ENCODE measurements at regions not wholly inside any gene's neighbourhood (a gene's known extent, or its start where the extent isn't known, plus 50 kb on each side); places are given as distances from the start of the nearest gene placed in this dataset.

DNA sequence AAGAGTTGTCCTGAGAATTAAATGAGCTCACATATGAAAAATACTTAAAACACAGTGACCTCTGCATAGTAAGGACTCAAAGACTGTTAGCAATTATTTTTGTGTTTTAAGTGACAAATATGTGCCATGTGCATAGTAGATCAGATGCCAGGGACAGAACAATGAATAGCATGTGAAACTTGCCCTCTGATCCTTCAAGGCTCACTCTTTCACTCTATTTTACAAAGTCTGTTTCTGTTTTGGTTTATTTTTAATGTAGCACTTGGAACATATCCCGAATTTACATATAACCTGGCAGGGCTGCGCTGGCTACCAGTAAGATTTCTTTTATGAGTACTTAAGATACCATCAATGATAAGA lies 135.5 kb upstream of the TNFAIP3 start (continued):
- TF ChIP-seq, protein P1, sequence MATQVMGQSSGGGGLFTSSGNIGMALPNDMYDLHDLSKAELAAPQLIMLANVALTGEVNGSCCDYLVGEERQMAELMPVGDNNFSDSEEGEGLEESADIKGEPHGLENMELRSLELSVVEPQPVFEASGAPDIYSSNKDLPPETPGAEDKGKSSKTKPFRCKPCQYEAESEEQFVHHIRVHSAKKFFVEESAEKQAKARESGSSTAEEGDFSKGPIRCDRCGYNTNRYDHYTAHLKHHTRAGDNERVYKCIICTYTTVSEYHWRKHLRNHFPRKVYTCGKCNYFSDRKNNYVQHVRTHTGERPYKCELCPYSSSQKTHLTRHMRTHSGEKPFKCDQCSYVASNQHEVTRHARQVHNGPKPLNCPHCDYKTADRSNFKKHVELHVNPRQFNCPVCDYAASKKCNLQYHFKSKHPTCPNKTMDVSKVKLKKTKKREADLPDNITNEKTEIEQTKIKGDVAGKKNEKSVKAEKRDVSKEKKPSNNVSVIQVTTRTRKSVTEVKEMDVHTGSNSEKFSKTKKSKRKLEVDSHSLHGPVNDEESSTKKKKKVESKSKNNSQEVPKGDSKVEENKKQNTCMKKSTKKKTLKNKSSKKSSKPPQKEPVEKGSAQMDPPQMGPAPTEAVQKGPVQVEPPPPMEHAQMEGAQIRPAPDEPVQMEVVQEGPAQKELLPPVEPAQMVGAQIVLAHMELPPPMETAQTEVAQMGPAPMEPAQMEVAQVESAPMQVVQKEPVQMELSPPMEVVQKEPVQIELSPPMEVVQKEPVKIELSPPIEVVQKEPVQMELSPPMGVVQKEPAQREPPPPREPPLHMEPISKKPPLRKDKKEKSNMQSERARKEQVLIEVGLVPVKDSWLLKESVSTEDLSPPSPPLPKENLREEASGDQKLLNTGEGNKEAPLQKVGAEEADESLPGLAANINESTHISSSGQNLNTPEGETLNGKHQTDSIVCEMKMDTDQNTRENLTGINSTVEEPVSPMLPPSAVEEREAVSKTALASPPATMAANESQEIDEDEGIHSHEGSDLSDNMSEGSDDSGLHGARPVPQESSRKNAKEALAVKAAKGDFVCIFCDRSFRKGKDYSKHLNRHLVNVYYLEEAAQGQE (IDR thresholded peaks at IDR 0.05; ENCODE audit: low read depth, low read length), result no peak
- TF ChIP-seq NRF1 (IDR thresholded peaks at IDR 0.05; ENCODE audit: low read depth, low read length), result no peak
- TF ChIP-seq FOSL2 (IDR thresholded peaks at IDR 0.05; ENCODE audit: borderline replicate concordance, low read depth), result no peak
- TF ChIP-seq, protein P2, sequence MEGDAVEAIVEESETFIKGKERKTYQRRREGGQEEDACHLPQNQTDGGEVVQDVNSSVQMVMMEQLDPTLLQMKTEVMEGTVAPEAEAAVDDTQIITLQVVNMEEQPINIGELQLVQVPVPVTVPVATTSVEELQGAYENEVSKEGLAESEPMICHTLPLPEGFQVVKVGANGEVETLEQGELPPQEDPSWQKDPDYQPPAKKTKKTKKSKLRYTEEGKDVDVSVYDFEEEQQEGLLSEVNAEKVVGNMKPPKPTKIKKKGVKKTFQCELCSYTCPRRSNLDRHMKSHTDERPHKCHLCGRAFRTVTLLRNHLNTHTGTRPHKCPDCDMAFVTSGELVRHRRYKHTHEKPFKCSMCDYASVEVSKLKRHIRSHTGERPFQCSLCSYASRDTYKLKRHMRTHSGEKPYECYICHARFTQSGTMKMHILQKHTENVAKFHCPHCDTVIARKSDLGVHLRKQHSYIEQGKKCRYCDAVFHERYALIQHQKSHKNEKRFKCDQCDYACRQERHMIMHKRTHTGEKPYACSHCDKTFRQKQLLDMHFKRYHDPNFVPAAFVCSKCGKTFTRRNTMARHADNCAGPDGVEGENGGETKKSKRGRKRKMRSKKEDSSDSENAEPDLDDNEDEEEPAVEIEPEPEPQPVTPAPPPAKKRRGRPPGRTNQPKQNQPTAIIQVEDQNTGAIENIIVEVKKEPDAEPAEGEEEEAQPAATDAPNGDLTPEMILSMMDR (IDR thresholded peaks at IDR 0.05), result no peak

DNA sequence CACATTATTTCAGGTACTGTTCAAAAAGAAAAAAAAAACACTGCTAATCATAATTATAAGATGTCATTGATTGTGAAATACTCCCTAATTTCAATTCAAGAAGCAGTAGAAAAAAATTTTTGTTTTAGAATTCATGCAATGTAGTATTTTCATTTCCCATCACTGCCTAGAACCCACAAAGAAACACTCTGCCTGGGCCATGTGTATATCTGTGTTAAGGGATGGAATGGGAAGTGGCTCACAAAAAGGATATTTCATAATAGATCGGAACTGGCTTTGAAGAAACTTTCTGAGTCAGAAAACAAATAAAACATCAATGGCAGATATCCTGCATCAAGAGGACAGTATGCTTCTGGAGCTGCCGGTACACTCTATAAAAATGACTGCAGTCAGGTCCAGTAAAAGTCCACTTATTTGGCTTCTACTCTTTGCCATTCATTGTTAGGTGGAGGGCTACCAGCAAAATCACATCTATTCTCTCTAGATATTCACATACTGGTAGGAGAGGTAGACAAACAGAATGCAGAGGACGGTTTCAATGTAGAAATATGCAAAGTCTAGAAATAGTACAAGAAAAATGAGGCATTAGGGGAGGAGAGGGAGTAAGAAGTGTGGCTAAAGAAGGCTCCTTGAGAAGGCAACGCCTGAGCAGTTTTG lies 135.0 kb upstream of the TNFAIP3 start:
- H3K27ac ChIP-seq (ENCODE audit: low read depth in 2 of 2, low read length in 1 of 2), result no peak overlapping the region
- ChIA-PET POLR2A (no interaction called here), CTCF (no interaction called here)
- no peak for DNase-seq
- no peak overlapping the region for H2AFZ ChIP-seq (ENCODE audit: low read depth)
- no peaks in the 10 kb centered on the region for H3K9me2 ChIP-seq
- no peak overlapping the region for H3K4me3 ChIP-seq (ENCODE audit: low read depth in 2 of 2, low read length in 1 of 2)
- no peaks in the 10 kb centered on the region for H4K20me1 ChIP-seq (ENCODE audit: insufficient read depth)
- no peak overlapping the region for H3K9ac ChIP-seq
- no peaks in the 10 kb centered on the region for H3F3A ChIP-seq (replicated peaks; ENCODE audit: insufficient read depth)
- H3K27me3 ChIP-seq (ENCODE audit: insufficient read depth), result no peaks in the 10 kb centered on the region; the same call in 1 of the 2 replicates
- H3K4me1 ChIP-seq (ENCODE audit: control insufficient read depth in 1 of 2, insufficient read depth in 2 of 2, low read depth in 1 of 2, low read length in 1 of 2), result no peaks in the 10 kb centered on the region
- 8% methylated on average over 4 of the region's 4 CpGs for WGBS (ENCODE audit: low lambda C conversion rate)
- H3K36me3 ChIP-seq (replicated peaks in 1 of 2; ENCODE audit: control insufficient read depth in 1 of 2, insufficient read depth in 2 of 2, low read length in 1 of 2), result no peaks in the 10 kb centered on the region
- TF ChIP-seq GABPA (IDR thresholded peaks at IDR 0.05; ENCODE audit: low read depth) (no peak), TAF1 (IDR thresholded peaks at IDR 0.05; ENCODE audit: borderline replicate concordance, low read depth, low read length) (no peak), ELF1 (IDR thresholded peaks at IDR 0.05) (no peak)
- H3K9me3 ChIP-seq, result no peaks in the 10 kb centered on the region
- H3K79me2 ChIP-seq (ENCODE audit: insufficient read depth), result no peaks in the 10 kb centered on the region
- no peak overlapping the region for H3K4me2 ChIP-seq

DNA sequence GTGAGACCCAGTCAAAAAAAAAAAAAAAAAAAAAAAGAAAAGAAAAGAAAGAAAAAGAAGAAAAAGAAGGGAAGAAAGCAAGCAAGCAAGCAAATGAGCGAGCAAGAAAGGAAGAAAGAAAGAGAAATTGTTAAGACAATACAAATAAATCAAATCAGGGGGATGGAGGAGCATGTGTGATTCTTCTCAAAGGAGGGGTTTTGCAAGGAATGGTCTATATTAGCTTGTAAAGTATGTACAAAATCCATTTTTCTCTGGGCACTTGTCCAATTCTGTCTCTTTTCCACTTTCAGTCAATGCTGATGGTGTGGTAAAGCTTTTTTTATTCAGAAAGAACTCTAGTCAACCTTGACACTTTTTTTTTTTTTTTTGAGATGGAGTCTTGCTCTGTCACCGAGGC lies 133.7 kb upstream of the TNFAIP3 start:
- no peaks in the 10 kb centered on the region for H3F3A ChIP-seq (replicated peaks; ENCODE audit: insufficient read depth)
- no peaks in the 10 kb centered on the region for H3K27me3 ChIP-seq (ENCODE audit: insufficient read depth)
- H2AFZ ChIP-seq (ENCODE audit: low read depth), result no peak overlapping the region
- H3K9ac ChIP-seq, result no peak overlapping the region
- no peaks in the 10 kb centered on the region for H3K36me3 ChIP-seq (replicated peaks in 1 of 2; ENCODE audit: control insufficient read depth in 1 of 2, insufficient read depth in 2 of 2, low read length in 1 of 2)
- WGBS (ENCODE audit: low lambda C conversion rate), result 10% methylated on average over 2 of the region's 2 CpGs
- no peaks in the 10 kb centered on the region for H4K20me1 ChIP-seq (ENCODE audit: insufficient read depth)
- no peak overlapping the region for H3K4me3 ChIP-seq (ENCODE audit: low read depth in 2 of 2, low read length in 1 of 2)
- ChIA-PET CTCF (no interaction called here), POLR2A (no interaction called here)
- no peaks in the 10 kb centered on the region for H3K4me1 ChIP-seq (ENCODE audit: control insufficient read depth in 1 of 2, insufficient read depth in 2 of 2, low read depth in 1 of 2, low read length in 1 of 2)
- H3K27ac ChIP-seq (ENCODE audit: low read depth in 2 of 2, low read length in 1 of 2), result no peak overlapping the region
- H3K79me2 ChIP-seq (ENCODE audit: insufficient read depth), result no peaks in the 10 kb centered on the region; the same call in 1 of the 2 replicates
- H3K4me2 ChIP-seq, result no peak overlapping the region
- no peaks in the 10 kb centered on the region for H3K9me3 ChIP-seq
- no peak for DNase-seq
- H3K9me2 ChIP-seq, result no peaks in the 10 kb centered on the region
- TF ChIP-seq NFIC (IDR thresholded peaks at IDR 0.05; ENCODE audit: borderline replicate concordance), result no peak
- no peak for TF ChIP-seq RXRA (IDR thresholded peaks at IDR 0.05; ENCODE audit: borderline replicate concordance, low read depth)
- TF ChIP-seq, protein P3, sequence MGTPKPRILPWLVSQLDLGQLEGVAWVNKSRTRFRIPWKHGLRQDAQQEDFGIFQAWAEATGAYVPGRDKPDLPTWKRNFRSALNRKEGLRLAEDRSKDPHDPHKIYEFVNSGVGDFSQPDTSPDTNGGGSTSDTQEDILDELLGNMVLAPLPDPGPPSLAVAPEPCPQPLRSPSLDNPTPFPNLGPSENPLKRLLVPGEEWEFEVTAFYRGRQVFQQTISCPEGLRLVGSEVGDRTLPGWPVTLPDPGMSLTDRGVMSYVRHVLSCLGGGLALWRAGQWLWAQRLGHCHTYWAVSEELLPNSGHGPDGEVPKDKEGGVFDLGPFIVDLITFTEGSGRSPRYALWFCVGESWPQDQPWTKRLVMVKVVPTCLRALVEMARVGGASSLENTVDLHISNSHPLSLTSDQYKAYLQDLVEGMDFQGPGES (IDR thresholded peaks at IDR 0.05; ENCODE audit: low read depth, low read length), result no peak
- no peak for TF ChIP-seq FOXJ3 (CRISPR knock-in tag; IDR thresholded peaks at IDR 0.05)
- TF ChIP-seq RCOR1 (IDR thresholded peaks at IDR 0.05; ENCODE audit: low read length), result no peak
- TF ChIP-seq, protein P1 (IDR thresholded peaks at IDR 0.05; ENCODE audit: low read depth, low read length), result no peak
- TF ChIP-seq, protein P4, sequence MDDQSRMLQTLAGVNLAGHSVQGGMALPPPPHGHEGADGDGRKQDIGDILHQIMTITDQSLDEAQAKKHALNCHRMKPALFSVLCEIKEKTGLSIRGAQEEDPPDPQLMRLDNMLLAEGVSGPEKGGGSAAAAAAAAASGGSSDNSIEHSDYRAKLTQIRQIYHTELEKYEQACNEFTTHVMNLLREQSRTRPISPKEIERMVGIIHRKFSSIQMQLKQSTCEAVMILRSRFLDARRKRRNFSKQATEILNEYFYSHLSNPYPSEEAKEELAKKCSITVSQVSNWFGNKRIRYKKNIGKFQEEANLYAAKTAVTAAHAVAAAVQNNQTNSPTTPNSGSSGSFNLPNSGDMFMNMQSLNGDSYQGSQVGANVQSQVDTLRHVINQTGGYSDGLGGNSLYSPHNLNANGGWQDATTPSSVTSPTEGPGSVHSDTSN (IDR thresholded peaks at IDR 0.05), result no peak
- no peak for TF ChIP-seq CHD2 (IDR thresholded peaks at IDR 0.05; ENCODE audit: low read length, partially characterized antibody)

Data from SK-N-SH (cell line).